Neural crest cell (in vitro differentiated cells): ENCODE measurements at regions not wholly inside any gene's neighbourhood (a gene's known extent, or its start where the extent isn't known, plus 50 kb on each side); places are given as distances from the start of the nearest gene placed in this dataset.

Source experiments
- DNase-seq: peaks from one replicate; pipeline ENCODE4 v3.0.0; 2021; ENCODE audit warnings: low read depth, mixed read lengths, low spot score
- H3K27ac Mint-ChIP-seq: one replicate; pipeline ENCODE4 v1.8.0; 2021; ENCODE audit warnings: mild to moderate bottlenecking, mixed read lengths; ENCODE audit not compliant: unreplicated experiment
- H3K27me3 Mint-ChIP-seq: 2 replicates; pipeline ENCODE4 v1.8.0; 2021; ENCODE audit warnings: low read depth, mild to moderate bottlenecking, mixed read lengths
- H3K36me3 Mint-ChIP-seq: 2 replicates; pipeline ENCODE4 v1.8.0; 2021; ENCODE audit warnings: low read depth, mild to moderate bottlenecking, mixed read lengths
- H3K4me1 Mint-ChIP-seq: 2 replicates; pipeline ENCODE4 v1.8.0; 2021; ENCODE audit warnings: mixed read lengths
- H3K4me3 Mint-ChIP-seq: one replicate; pipeline ENCODE4 v1.8.0; 2021; ENCODE audit warnings: mild to moderate bottlenecking, mixed read lengths
- H3K9me3 Mint-ChIP-seq: 2 replicates; pipeline ENCODE4 v1.8.0; 2021; ENCODE audit warnings: mixed read lengths
- TF ChIP-seq, protein P1 (sequence below): fragments of 200-600 bp; sonication (generic); conservative IDR thresholded peaks from 2 replicates; pipeline ENCODE4 v1.5.0; 2021; ENCODE audit warnings: antibody characterized with exemption, mild to moderate bottlenecking

- Mint-ChIP-seq H3K9me3 (no peaks in the 10 kb centered on the region), H3K4me3 (no peak overlapping the region), H3K36me3 (no peaks in the 10 kb centered on the region), H3K27me3 (no peaks in the 10 kb centered on the region), H3K27ac (no peak overlapping the region), H3K4me1 (no peaks in the 10 kb centered on the region)
- TF ChIP-seq, protein P1, sequence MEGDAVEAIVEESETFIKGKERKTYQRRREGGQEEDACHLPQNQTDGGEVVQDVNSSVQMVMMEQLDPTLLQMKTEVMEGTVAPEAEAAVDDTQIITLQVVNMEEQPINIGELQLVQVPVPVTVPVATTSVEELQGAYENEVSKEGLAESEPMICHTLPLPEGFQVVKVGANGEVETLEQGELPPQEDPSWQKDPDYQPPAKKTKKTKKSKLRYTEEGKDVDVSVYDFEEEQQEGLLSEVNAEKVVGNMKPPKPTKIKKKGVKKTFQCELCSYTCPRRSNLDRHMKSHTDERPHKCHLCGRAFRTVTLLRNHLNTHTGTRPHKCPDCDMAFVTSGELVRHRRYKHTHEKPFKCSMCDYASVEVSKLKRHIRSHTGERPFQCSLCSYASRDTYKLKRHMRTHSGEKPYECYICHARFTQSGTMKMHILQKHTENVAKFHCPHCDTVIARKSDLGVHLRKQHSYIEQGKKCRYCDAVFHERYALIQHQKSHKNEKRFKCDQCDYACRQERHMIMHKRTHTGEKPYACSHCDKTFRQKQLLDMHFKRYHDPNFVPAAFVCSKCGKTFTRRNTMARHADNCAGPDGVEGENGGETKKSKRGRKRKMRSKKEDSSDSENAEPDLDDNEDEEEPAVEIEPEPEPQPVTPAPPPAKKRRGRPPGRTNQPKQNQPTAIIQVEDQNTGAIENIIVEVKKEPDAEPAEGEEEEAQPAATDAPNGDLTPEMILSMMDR: no peak
- DNase-seq: no peak
Observed at GRCh38 chr10:57987055-57987721, 280.5 kb downstream of the IPMK start.

GRCh38 chr10:57986422-57986821 is 281.3 kb downstream of the IPMK start:
- H3K4me3 Mint-ChIP-seq: no peak overlapping the region
- TF ChIP-seq, protein P1: no peak
- H3K9me3 Mint-ChIP-seq: no peaks in the 10 kb centered on the region
- H3K4me1 Mint-ChIP-seq: no peaks in the 10 kb centered on the region
- no peaks in the 10 kb centered on the region for H3K27me3 Mint-ChIP-seq
- no peak for DNase-seq
- H3K36me3 Mint-ChIP-seq: no peaks in the 10 kb centered on the region
- no peak overlapping the region for H3K27ac Mint-ChIP-seq

GRCh38 chr10:57983281-57983791 is 284.4 kb downstream of the IPMK start:
- no peak for DNase-seq

GRCh38 chr10:57982091-57982490 is 285.6 kb downstream of the IPMK start:
- H3K36me3 Mint-ChIP-seq: no peaks in the 10 kb centered on the region

More at GRCh38 chr10:57983281-57983791, 284.4 kb downstream of the IPMK start:
- H3K4me1 Mint-ChIP-seq: no peaks in the 10 kb centered on the region
- H3K27me3 Mint-ChIP-seq: no peaks in the 10 kb centered on the region
- no peak overlapping the region for H3K4me3 Mint-ChIP-seq
- H3K36me3 Mint-ChIP-seq: no peaks in the 10 kb centered on the region
- H3K9me3 Mint-ChIP-seq: no peaks in the 10 kb centered on the region
- no peak overlapping the region for H3K27ac Mint-ChIP-seq
- TF ChIP-seq, protein P1: no peak

GRCh38 chr10:57979956-57980355 is 287.7 kb downstream of the IPMK start:
- no peaks in the 10 kb centered on the region for H3K36me3 Mint-ChIP-seq
- no peak for DNase-seq
- H3K27me3 Mint-ChIP-seq: no peaks in the 10 kb centered on the region
- TF ChIP-seq, protein P1: no peak
- H3K27ac Mint-ChIP-seq: no peak overlapping the region
- H3K4me3 Mint-ChIP-seq: no peak overlapping the region
- no peaks in the 10 kb centered on the region for H3K4me1 Mint-ChIP-seq
- H3K9me3 Mint-ChIP-seq: peaks cover 7% of the 10 kb centered on the region

More at GRCh38 chr10:57982091-57982490, 285.6 kb downstream of the IPMK start:
- Mint-ChIP-seq H3K27me3 (no peaks in the 10 kb centered on the region), H3K9me3 (peaks cover 3% of the 10 kb centered on the region), H3K4me1 (no peaks in the 10 kb centered on the region), H3K4me3 (no peak overlapping the region), H3K27ac (no peak overlapping the region)
- TF ChIP-seq, protein P1: no peak
- no peak for DNase-seq
